ENCODE measurements at regions not wholly inside any gene's neighbourhood (a gene's known extent, or its start where the extent isn't known, plus 50 kb on each side); places are given as distances from the start of the nearest gene placed in this dataset.

DNA sequence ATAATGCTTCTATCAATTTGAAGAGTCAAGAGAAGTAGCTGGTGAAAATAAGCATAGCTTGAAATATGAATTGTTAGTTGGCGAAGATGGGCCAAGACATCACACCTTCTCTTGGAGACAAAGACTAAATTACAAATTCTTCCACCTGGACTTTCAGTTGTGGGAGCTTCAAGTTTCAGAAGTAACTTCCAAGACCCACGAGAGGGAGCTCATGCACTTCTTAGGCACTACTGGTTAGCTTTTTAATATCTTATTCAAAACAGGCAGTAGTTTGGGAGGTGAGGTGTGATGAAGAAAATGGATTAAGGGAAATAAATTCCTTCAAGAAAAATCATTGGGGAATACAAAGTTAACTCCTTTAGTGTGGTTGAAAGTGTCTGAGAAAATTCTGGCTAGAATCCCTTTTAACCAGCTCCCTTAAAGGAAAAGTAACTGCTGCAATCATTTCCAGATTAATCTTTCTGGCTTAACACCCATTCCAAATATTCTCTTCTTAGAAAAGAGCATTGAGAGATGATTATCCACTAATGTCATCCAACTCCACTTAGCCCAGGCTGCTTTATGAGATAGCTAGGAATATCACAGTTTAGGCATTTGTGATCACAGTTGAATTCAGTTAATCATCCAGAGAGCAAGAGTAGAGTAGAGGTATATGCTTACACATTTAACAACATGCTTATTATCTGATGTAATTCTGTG is 139.5 kb upstream of the DMRTA1 start:
- DNase-seq (ENCODE audit: low read depth in 6 of 9, low spot score in 9 of 9) = peak in 3 of 9 donors; percentile 2 to 15 (median 2)
- no peaks in the 10 kb centered on the region for H3K4me1 ChIP-seq (ENCODE audit: control insufficient read depth in 2 of 2, insufficient read depth in 2 of 2, low read length in 2 of 2)
- 37% methylated on average over 2 of the region's 2 CpGs for WGBS
- no peaks in the 10 kb centered on the region for H3K27me3 ChIP-seq (ENCODE audit: control insufficient read depth in 2 of 2, insufficient read depth in 1 of 2, low read length in 1 of 2)
- H3K27ac ChIP-seq (ENCODE audit: low read depth in 1 of 2, low read length in 1 of 2) = no peak overlapping the region
- no peaks in the 10 kb centered on the region for H3K36me3 ChIP-seq (ENCODE audit: control insufficient read depth in 2 of 2, insufficient read depth in 2 of 2, low read length in 1 of 2)
- no peaks in the 10 kb centered on the region for H3K9me3 ChIP-seq (ENCODE audit: control insufficient read depth in 2 of 2, insufficient read depth in 1 of 2, low read length in 1 of 2)
- no peak overlapping the region for H3K4me3 ChIP-seq (ENCODE audit: low read length in 2 of 2)

DNA sequence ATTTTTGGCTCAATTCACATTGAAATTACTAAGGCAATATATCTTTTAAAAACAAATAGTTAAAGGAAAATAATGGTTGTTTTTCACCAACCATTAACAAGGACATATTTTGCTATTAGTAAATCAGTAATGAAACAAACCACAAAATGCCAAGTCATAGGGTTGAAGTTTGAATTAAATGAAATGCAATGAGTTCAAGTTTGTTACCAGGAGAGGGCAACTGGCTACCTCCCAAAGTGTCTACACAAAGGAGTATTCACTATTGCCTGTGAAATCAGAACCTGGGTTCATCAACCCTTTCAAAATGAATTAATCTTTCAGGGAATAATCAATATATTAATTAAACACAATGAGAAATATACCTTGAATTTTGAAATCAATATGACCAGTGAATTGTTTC is 138.4 kb upstream of the DMRTA1 start:
- H3K27ac ChIP-seq (ENCODE audit: low read depth in 1 of 2, low read length in 1 of 2) = no peak overlapping the region
- no peak for DNase-seq (ENCODE audit: low read depth in 6 of 9, low spot score in 9 of 9)
- H3K4me1 ChIP-seq (ENCODE audit: control insufficient read depth in 2 of 2, insufficient read depth in 2 of 2, low read length in 2 of 2) = no peaks in the 10 kb centered on the region
- no peaks in the 10 kb centered on the region for H3K27me3 ChIP-seq (ENCODE audit: control insufficient read depth in 2 of 2, insufficient read depth in 1 of 2, low read length in 1 of 2)
- no peaks in the 10 kb centered on the region for H3K36me3 ChIP-seq (ENCODE audit: control insufficient read depth in 2 of 2, insufficient read depth in 2 of 2, low read length in 1 of 2)
- no peaks in the 10 kb centered on the region for H3K9me3 ChIP-seq (ENCODE audit: control insufficient read depth in 2 of 2, insufficient read depth in 1 of 2, low read length in 1 of 2)
- H3K4me3 ChIP-seq (ENCODE audit: low read length in 2 of 2) = no peak overlapping the region

DNA sequence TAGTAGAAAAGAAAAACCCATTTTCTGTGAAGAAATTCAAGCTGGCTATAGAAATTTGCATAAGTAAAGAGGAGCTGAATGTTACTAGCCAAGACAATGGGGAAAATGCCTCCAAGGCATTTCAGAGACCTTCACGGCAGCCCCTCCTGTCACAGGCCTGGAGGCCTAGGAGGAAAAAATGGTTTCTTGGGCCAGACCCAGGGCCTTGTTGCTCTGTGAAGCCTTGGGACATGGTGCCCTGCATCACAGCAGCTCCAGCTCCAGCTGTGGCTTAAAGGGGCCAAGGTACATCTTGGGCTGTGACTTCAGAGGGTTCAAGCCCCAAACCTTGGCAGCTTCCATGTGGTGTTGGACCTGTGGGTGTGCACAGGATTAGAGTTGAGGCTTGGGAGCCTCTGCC is 130.0 kb upstream of the DMRTA1 start:
- no peak overlapping the region for H3K4me3 ChIP-seq (ENCODE audit: low read length in 2 of 2)
- no peaks in the 10 kb centered on the region for H3K4me1 ChIP-seq (ENCODE audit: control insufficient read depth in 2 of 2, insufficient read depth in 2 of 2, low read length in 2 of 2)
- peaks cover 0 to 7% of the 10 kb centered on the region in 2 donors for H3K9me3 ChIP-seq (ENCODE audit: control insufficient read depth in 2 of 2, insufficient read depth in 1 of 2, low read length in 1 of 2)
- no peak overlapping the region for H3K27ac ChIP-seq (ENCODE audit: low read depth in 1 of 2, low read length in 1 of 2)
- H3K36me3 ChIP-seq (ENCODE audit: control insufficient read depth in 2 of 2, insufficient read depth in 2 of 2, low read length in 1 of 2) = no peaks in the 10 kb centered on the region
- 94% methylated on average over 1 of the region's 1 CpG for WGBS
- DNase-seq (ENCODE audit: low read depth in 6 of 9, low spot score in 9 of 9) = no peak
- no peaks in the 10 kb centered on the region for H3K27me3 ChIP-seq (ENCODE audit: control insufficient read depth in 2 of 2, insufficient read depth in 1 of 2, low read length in 1 of 2)

DNA sequence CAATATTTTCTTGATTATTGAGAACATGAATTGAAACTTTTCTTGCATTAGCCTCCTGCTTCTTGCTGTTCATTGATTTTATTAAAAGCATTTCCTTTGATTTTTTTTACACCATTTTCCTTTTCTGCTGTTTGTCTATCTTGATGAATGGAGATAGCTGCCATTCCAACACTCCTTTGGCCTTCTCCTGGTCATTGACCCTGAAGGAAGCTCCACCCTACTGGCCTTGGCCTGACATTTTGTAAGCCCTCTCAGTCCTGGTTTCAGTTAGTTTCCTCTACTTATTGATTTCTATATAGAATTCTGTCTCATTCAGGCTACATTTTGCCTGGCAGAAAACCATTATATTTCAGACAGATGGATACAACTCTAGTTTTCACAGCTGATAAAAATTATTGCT is 115.1 kb upstream of the DMRTA1 start:
- H3K4me3 ChIP-seq (ENCODE audit: low read length in 2 of 2) = no peak overlapping the region
- H3K9me3 ChIP-seq (ENCODE audit: control insufficient read depth in 2 of 2, insufficient read depth in 1 of 2, low read length in 1 of 2) = no peaks in the 10 kb centered on the region
- no peaks in the 10 kb centered on the region for H3K4me1 ChIP-seq (ENCODE audit: control insufficient read depth in 2 of 2, insufficient read depth in 2 of 2, low read length in 2 of 2)
- H3K27me3 ChIP-seq (ENCODE audit: control insufficient read depth in 2 of 2, insufficient read depth in 1 of 2, low read length in 1 of 2) = no peaks in the 10 kb centered on the region
- DNase-seq (ENCODE audit: low read depth in 6 of 9, low spot score in 9 of 9) = no peak
- H3K27ac ChIP-seq (ENCODE audit: low read depth in 1 of 2, low read length in 1 of 2) = no peak overlapping the region
- H3K36me3 ChIP-seq (ENCODE audit: control insufficient read depth in 2 of 2, insufficient read depth in 2 of 2, low read length in 1 of 2) = no peaks in the 10 kb centered on the region

DNA sequence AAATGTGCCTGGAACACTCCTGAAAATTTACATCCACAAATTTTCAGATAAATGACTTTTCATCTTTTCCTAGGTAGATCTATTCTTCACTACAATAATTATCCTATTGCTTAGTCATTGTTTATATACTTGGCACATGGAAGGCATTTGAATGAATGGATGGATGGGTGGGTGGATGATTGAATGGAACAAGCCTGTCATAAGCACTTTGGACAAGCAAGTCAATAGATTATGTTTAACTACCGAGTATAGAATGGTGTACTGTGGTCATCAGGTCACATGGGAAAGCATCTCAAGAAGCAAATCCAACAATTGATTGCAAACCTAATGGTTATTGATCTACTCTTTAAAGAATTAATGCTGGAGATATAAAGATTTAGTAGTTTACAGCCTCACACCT is 114.4 kb upstream of the DMRTA1 start:
- no peak overlapping the region for H3K27ac ChIP-seq (ENCODE audit: low read depth in 1 of 2, low read length in 1 of 2)
- no peaks in the 10 kb centered on the region for H3K9me3 ChIP-seq (ENCODE audit: control insufficient read depth in 2 of 2, insufficient read depth in 1 of 2, low read length in 1 of 2)
- WGBS = 90% methylated on average over 1 of the region's 1 CpG
- DNase-seq (ENCODE audit: low read depth in 6 of 9, low spot score in 9 of 9) = no peak
- no peaks in the 10 kb centered on the region for H3K4me1 ChIP-seq (ENCODE audit: control insufficient read depth in 2 of 2, insufficient read depth in 2 of 2, low read length in 2 of 2)
- H3K4me3 ChIP-seq (ENCODE audit: low read length in 2 of 2) = no peak overlapping the region
- H3K36me3 ChIP-seq (ENCODE audit: control insufficient read depth in 2 of 2, insufficient read depth in 2 of 2, low read length in 1 of 2) = no peaks in the 10 kb centered on the region
- H3K27me3 ChIP-seq (ENCODE audit: control insufficient read depth in 2 of 2, insufficient read depth in 1 of 2, low read length in 1 of 2) = no peaks in the 10 kb centered on the region

DNA sequence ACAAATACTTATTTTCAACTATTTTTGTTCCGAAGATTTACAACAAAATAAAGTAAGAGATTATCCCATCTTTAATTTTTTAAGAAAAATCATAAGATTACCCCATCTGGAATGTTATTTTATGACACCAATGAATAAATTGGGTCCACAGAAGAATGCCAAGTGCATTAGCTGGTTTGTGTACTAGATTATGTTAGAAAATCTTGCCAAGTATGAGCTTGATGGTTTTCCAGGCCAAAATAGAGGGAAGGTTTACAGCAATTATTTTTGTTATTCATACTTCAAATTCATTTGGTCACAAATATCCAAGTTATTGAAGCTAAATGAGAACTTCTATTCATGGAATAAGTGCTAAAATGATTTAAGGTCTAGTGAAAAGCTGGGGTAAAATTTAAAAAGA is 109.4 kb upstream of the DMRTA1 start:
- H3K9me3 ChIP-seq (ENCODE audit: control insufficient read depth in 2 of 2, insufficient read depth in 1 of 2, low read length in 1 of 2) = no peaks in the 10 kb centered on the region
- H3K4me1 ChIP-seq (ENCODE audit: control insufficient read depth in 2 of 2, insufficient read depth in 2 of 2, low read length in 2 of 2) = no peaks in the 10 kb centered on the region
- no peak overlapping the region for H3K4me3 ChIP-seq (ENCODE audit: low read length in 2 of 2)
- WGBS = 70% methylated on average over 1 of the region's 1 CpG
- DNase-seq (ENCODE audit: low read depth in 6 of 9, low spot score in 9 of 9) = no peak
- no peak overlapping the region for H3K27ac ChIP-seq (ENCODE audit: low read depth in 1 of 2, low read length in 1 of 2)
- no peaks in the 10 kb centered on the region for H3K27me3 ChIP-seq (ENCODE audit: control insufficient read depth in 2 of 2, insufficient read depth in 1 of 2, low read length in 1 of 2)
- no peaks in the 10 kb centered on the region for H3K36me3 ChIP-seq (ENCODE audit: control insufficient read depth in 2 of 2, insufficient read depth in 2 of 2, low read length in 1 of 2)

DNA sequence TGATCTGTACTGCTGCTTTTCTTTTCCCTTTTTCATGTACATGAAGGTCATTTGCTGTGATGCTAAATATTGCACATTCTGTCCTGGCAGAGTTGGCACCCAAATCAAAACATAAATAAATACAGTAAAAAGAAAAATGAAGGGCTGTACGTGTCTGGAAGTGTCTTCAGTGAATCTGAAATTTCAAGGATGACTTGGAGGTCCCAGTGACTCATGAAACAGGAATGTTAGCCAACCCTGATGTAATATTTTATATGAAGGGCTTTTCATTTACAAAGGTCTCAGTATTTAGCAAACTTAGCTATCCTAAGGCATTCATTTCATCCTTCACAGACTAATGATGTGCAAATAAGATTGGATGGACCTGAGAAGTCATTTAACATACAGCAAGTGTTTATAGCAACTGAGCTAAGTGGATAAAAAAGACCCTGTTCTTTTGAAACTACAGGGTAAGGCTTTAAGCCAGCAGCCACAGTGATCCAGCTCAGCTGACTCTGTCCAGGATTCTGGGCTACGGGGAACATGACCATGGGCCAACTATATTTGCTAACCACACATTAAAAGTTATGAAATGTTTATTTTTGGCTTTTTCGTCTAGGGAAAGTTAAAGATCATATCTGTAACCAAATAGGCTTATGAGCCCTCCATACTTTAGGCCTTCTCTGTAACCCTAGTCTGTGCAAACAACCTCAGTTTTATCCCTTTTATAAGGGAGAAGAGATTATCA is 104.0 kb upstream of the DMRTA1 start:
- Histone ChIP-seq H3K36me3 (ENCODE audit: control insufficient read depth in 2 of 2, insufficient read depth in 2 of 2, low read length in 1 of 2) (no peaks in the 10 kb centered on the region), H3K4me1 (ENCODE audit: control insufficient read depth in 2 of 2, insufficient read depth in 2 of 2, low read length in 2 of 2) (no peaks in the 10 kb centered on the region), H3K27ac (ENCODE audit: low read depth in 1 of 2, low read length in 1 of 2) (no peak overlapping the region), H3K27me3 (ENCODE audit: control insufficient read depth in 2 of 2, insufficient read depth in 1 of 2, low read length in 1 of 2) (no peaks in the 10 kb centered on the region), H3K4me3 (ENCODE audit: low read length in 2 of 2) (no peak overlapping the region), H3K9me3 (ENCODE audit: control insufficient read depth in 2 of 2, insufficient read depth in 1 of 2, low read length in 1 of 2) (no peaks in the 10 kb centered on the region)
- 81% methylated on average over 3 of the region's 3 CpGs for WGBS
- DNase-seq (ENCODE audit: low read depth in 6 of 9, low spot score in 9 of 9) = no peak

DNA sequence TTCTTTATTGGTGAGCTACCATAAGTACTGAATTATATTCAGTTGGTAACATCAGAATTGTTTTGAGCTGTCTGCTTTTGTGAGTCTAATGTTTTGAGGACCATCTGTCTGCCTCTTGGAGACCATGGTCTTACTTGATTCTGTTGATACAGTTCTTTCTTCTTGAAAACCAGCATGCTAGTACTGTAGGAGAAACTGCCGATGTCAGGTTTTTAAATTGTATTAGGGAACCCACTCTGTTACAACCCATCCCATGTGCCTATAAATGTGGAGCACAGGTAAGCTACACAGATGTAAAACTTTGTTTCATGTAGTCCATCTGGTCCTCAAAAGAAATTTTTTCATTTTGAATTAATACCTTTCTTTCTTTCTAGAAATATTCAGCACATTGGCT is 103.4 kb upstream of the DMRTA1 start:
- H3K4me3 ChIP-seq (ENCODE audit: low read length in 2 of 2) = no peak overlapping the region

DNA sequence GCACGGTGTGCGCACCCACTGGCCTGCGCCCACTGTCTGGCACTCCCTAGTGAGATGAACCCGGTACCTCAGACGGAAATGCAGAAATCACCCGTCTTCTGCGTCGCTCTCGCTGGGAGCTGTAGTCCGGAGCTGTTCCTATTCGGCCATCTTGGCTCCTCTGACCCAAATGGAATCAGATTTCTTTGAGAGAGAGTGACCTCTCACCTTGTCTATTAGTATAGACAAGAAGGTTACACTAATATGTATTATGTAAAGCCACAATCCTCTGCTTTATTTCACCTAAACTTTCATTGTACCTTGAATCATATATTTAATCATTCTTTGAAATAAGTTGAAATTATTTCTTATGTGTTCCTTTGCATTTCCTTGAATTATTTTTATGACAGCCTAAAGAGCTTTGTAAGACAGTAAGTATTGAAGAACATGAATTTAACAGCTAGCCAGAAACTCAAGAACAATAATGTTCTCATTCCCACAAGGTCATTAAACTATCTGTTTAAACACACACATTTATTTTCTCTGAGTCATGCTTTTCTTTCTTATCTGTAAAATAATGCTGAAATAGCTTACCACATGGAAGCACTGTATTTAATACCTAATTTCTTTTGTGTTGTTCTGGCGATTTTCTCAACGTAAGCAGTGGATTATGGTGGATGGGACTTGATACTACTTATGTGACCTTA is 91.8 kb upstream of the DMRTA1 start:
- no peaks in the 10 kb centered on the region for H3K9me3 ChIP-seq (ENCODE audit: control insufficient read depth in 2 of 2, insufficient read depth in 1 of 2, low read length in 1 of 2)
- no peaks in the 10 kb centered on the region for H3K27me3 ChIP-seq (ENCODE audit: control insufficient read depth in 2 of 2, insufficient read depth in 1 of 2, low read length in 1 of 2)
- no peak for DNase-seq (ENCODE audit: low read depth in 6 of 9, low spot score in 9 of 9)
- 94% methylated on average over 11 of the region's 13 CpGs for WGBS
- no peaks in the 10 kb centered on the region for H3K4me1 ChIP-seq (ENCODE audit: control insufficient read depth in 2 of 2, insufficient read depth in 2 of 2, low read length in 2 of 2)
- H3K36me3 ChIP-seq (ENCODE audit: control insufficient read depth in 2 of 2, insufficient read depth in 2 of 2, low read length in 1 of 2) = no peaks in the 10 kb centered on the region
- no peak overlapping the region for H3K4me3 ChIP-seq (ENCODE audit: low read length in 2 of 2)
- no peak overlapping the region for H3K27ac ChIP-seq (ENCODE audit: low read depth in 1 of 2, low read length in 1 of 2)

More for the DNA sequence above, 103.4 kb upstream of the DMRTA1 start:
- Histone ChIP-seq H3K9me3 (ENCODE audit: control insufficient read depth in 2 of 2, insufficient read depth in 1 of 2, low read length in 1 of 2) (no peaks in the 10 kb centered on the region), H3K27me3 (ENCODE audit: control insufficient read depth in 2 of 2, insufficient read depth in 1 of 2, low read length in 1 of 2) (no peaks in the 10 kb centered on the region), H3K27ac (ENCODE audit: low read depth in 1 of 2, low read length in 1 of 2) (no peak overlapping the region), H3K36me3 (ENCODE audit: control insufficient read depth in 2 of 2, insufficient read depth in 2 of 2, low read length in 1 of 2) (no peaks in the 10 kb centered on the region), H3K4me1 (ENCODE audit: control insufficient read depth in 2 of 2, insufficient read depth in 2 of 2, low read length in 2 of 2) (no peaks in the 10 kb centered on the region)
- WGBS = 97% methylated on average over 1 of the region's 1 CpG
- no peak for DNase-seq (ENCODE audit: low read depth in 6 of 9, low spot score in 9 of 9)
